Erythroblast (primary cell): ENCODE measurements at regions not wholly inside any gene's neighbourhood (a gene's known extent, or its start where the extent isn't known, plus 50 kb on each side); places are given as distances from the start of the nearest gene placed in this dataset.

ENCODE experiments used
- GATA1 ChIP-seq: IDR thresholded peaks from 2 replicates; pipeline ENCODE4 v1.6.1; 2011; ENCODE audit warnings: low read depth, mild to moderate bottlenecking, control low read depth, low read length, moderate library complexity
- POLR2A ChIP-seq: IDR thresholded peaks from 2 replicates; pipeline ENCODE4 v1.6.1; 2011; ENCODE audit warnings: mild to moderate bottlenecking, low read length

- no peak for TF ChIP-seq POLR2A
- no peak for TF ChIP-seq GATA1
These were observed 204.6 kb downstream of the NUFIP1 start for GRCh38 chr13:44784708-44785080.
